GM12892 (cell line): ENCODE measurements at regions not wholly inside any gene's neighbourhood (a gene's known extent, or its start where the extent isn't known, plus 50 kb on each side); places are given as distances from the start of the nearest gene placed in this dataset.
A peak's percentile ranks its signal among the peaks of the same experiment; 100 is the strongest.

ENCODE experiments used
- DNase-seq: peaks from one replicate; pipeline ENCODE4 v3.0.0; 2011; ENCODE audit not compliant: insufficient read length
- FAIRE-seq: peaks from 2 replicates; lab custom pipeline; 2011; peaks lifted over from hg19 to GRCh38; lab: Jason Lieb, UNC
- POLR2A ChIP-seq: IDR thresholded peaks from 2 replicates; pipeline ENCODE4 v1.6.1; 2011; ENCODE audit warnings: low read depth, low read length, control low read depth
- POLR2AphosphoS5 ChIP-seq: IDR thresholded peaks from 2 replicates; pipeline ENCODE4 v1.6.1; 2011; ENCODE audit warnings: low read depth, low read length, control low read depth
- TAF1 ChIP-seq: IDR thresholded peaks from 2 replicates; pipeline ENCODE4 v1.6.1; 2011; ENCODE audit warnings: low read depth, mild to moderate bottlenecking, control low read depth, low read length, borderline replicate concordance

DNA sequence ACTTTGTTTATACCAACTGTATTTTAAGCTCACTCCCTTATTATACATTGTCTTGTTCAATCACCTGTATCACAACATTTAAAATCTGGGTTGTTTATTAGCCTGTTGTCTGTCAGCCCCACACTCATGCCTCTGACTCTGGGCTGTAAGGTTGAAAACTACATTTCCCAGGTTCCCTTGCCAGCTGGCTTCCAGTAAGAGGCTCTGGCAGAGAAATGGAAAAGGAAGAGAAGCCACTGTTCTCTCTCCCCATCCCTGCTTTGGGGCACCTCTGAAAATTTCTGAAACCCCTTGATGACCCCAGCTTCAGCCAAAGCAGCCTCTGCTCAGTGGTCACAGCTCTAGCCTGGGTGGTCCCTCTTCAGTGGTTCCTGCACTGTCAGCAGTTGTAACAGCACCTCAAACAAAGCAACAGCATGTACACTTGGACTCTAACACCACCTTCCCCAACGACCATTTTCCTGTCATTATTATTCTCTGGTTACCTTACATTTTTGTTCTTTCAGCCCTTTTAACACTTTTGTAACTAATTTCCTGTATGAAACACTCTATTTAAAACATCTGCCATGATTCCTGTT, 108.9 kb upstream of the LGALSL start:
- no peak for DNase-seq

DNA sequence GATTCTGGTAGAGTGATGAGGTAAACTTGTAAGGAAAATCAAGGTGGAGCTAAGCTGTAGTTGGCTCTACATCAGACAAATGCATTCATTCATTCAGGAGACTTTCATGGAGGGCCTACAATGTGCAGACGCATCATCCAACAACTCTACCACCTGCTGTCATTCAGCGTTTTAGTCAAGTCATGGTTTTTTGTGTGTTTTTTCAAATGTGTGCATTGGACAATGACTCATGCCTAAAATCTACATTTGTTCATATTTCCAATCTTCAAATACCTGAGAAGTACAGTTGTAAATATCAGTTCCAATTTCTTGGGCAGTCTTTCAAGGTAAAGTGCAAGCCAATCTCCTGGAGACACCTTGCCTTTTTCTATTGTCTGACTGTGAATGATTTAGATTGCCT, 108.0 kb upstream of the LGALSL start:
- DNase-seq (no peak), FAIRE-seq (no peak)
- TF ChIP-seq POLR2A = no peak
- TF ChIP-seq POLR2AphosphoS5 = no peak
- TF ChIP-seq TAF1 = no peak

More for the DNA sequence above, 108.9 kb upstream of the LGALSL start:
- no peak for FAIRE-seq
- TF ChIP-seq TAF1 = no peak
- TF ChIP-seq POLR2AphosphoS5 = no peak
- TF ChIP-seq POLR2A = no peak

DNA sequence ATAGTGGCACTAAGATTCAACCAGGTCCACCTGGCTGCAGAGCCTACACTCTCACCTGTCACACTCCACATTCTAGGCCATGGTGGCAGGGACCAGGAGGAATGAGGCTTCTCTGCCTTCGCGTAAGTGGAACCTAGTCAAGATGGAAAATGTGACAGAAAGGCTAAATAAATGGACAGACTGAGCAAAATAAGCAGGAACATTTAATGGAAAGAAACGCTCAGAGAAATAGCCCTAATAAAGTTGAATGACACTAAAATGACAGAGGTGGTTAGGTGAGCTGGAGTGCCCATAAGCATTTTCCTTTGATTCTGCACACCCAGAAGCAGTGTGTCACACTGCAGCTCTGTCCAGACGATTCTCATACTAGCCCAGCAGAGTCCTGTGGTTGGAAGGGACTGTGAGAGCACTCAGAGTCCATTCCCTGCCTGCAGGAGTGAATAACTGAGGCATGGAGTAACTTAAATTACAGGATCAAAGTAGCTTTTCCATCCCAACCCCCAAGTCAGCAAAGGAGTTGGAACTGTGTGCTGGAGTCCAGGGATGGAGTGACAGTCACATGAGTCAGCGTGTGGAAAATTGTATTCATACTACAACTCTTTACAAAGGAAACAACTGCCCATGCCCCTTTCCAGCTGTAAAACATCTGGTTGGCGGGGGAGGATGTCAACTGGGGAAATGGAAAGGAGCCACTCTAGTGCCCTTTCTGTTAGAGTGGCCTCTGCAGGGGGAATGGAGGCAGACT, 105.4 kb upstream of the LGALSL start:
- FAIRE-seq = no peak
- TF ChIP-seq POLR2AphosphoS5 = no peak
- no peak for TF ChIP-seq POLR2A
- no peak for TF ChIP-seq TAF1
- no peak for DNase-seq

DNA sequence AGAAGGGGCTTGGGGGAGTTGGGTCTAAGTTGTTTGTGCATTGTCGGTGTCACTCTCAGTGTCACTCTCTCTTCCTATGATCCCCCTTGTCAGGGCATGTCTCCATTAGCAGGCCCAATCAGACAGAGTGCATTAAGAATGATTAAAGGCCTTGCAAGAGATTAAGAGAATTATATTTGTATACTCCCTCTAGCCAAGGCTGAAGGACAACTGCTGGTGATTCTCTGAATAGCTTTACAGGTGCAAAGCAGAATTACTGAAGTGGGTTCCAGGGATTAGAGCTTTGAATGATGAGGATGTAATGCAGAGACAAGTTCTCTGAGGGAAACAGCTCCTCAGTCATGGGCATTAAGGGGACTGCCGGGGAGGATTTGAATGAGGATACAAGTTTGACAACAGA, 104.8 kb upstream of the LGALSL start:
- TF ChIP-seq TAF1 = no peak
- no peak for TF ChIP-seq POLR2A
- no peak for TF ChIP-seq POLR2AphosphoS5
- FAIRE-seq (no peak), DNase-seq (no peak)

DNA sequence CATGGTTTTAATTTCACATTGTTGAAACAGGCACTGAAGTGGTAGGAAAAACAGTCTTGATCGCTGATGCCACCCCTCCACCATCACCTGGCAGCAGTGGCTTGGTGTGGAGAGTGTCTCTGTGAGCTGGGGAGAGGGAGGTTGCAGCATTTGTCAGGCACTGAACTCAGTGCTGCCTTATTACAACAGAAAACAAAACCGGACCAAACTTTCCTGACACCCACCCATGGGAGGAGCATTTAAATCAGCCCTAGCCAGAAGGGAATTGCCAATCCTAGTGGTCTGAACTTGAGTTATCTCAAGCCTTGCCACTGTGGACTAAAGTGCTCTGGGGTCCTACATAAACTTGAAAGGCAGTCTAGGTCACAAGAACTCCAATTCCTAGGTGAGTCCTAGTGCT, 103.0 kb upstream of the LGALSL start:
- TF ChIP-seq POLR2AphosphoS5 = no peak
- no peak for TF ChIP-seq TAF1
- TF ChIP-seq POLR2A = no peak
- no peak for DNase-seq
- no peak for FAIRE-seq

DNA sequence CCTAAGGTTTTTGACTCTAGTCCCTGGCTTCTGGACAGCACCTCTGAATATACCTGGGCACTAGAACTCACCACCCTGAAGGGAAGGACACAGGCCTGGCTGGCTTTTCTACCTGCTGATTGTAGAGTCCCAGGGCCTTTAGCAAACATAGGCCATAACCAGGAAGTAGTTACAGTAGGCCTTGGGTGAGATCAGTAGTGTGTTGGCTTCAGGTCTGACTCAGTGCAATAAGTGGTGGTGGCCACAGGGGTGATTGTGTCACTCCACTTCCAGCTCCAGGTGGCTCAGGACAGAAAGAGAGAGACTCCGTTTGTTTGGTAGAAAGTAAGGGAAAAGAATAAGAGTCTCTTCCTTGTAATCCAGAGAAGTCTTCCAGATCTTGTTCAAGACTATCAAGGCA, 101.7 kb upstream of the LGALSL start:
- FAIRE-seq = no peak
- TF ChIP-seq TAF1 (no peak), POLR2A (no peak), POLR2AphosphoS5 (no peak)
- no peak for DNase-seq

DNA sequence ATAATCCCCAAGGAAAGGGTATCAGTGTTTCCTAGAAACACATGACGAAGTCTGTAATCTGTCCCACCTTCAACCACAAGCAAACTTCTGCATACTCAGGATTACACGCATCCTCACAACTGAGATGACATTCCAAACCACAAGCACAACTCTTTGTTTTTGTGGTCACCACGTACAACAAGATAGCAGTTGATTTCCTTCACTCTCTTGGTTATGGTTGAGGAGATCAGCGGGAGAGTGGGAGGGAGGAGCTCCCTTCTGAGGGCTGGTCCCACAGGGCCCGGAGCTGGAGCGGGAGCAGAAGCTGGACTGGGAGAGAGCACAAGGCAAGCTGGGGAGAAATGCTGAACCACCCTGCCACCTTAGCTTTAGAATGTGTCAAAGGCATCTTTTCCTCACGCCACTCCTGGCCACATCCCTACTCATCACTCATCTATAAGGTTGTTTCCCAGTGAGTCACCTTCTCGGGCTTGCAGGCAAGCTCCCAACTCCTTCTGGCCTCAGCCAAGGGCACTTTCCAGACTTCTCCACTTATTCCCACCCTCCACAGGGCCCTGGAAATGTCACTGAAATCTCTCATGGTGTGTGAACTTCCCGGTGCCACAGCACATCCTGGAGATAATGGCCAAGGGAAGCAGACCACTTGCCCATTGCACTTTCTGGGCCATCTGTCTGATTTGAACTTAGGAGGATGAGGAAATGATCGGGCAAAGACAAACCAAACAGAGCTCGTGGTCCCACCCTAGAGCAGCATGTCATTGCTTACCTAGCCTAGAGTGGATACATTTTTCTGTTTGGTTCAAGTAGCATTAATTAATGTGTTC, 98.9 kb upstream of the LGALSL start:
- TF ChIP-seq POLR2A (no peak), TAF1 (no peak), POLR2AphosphoS5 (no peak)
- FAIRE-seq (no peak), DNase-seq (no peak)

DNA sequence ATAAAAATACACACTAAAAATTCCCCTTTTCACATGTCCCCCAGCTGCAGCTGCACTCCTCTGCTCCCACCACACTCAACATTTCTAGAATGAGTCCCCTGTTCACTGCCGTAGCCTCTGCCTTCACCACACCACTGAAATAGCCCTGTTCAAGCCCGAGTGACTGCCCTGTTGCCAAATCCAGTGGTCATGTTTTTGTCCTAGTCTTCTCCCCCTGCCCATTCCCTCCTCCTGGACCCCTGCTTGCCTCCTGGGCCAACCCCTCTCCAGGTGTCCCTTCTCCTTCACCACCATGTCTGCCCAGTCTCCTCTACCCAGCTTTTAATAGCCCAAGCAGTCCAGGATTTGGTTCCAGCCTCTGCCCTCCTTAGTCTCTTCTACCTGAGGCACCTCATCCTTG, 97.1 kb upstream of the LGALSL start:
- FAIRE-seq = no peak
- no peak for DNase-seq
- TF ChIP-seq POLR2A (no peak), POLR2AphosphoS5 (no peak), TAF1 (no peak)

DNA sequence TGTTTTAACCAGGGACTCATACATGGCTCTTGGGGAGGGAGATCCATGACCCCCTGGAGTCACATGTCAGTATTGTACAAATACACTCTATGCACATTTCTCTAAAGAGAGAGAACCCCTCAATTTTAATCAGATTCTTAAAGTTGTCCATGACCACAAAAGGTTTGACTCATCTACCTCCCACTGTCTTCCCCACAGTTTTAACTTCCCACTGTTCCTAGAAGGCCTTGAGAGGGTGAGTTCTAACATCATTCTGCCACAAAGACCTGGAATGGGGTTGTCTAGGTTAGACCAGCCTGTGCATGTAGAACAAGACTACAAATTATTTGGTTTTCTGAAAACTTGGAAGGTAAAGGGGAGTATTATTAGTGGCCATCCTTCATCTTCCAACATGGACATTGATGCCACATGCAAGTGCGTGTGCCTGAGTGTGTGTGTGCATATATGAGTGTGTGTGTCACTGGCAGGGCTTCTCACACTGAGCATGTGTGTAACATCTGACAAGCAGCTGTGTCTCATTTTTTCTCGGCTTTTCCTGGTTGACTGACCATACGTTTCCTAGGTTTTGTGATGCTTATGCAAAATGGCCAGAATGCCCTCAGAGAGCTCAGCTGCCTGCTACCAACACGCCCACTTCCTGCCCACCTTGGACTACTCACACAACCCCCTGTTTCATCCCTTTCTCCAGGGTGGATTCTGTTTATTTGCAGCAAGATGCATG, 94.6 kb upstream of the LGALSL start:
- TF ChIP-seq POLR2A (no peak), POLR2AphosphoS5 (no peak), TAF1 (no peak)
- DNase-seq = no peak
- peak; percentile 17 for FAIRE-seq

DNA sequence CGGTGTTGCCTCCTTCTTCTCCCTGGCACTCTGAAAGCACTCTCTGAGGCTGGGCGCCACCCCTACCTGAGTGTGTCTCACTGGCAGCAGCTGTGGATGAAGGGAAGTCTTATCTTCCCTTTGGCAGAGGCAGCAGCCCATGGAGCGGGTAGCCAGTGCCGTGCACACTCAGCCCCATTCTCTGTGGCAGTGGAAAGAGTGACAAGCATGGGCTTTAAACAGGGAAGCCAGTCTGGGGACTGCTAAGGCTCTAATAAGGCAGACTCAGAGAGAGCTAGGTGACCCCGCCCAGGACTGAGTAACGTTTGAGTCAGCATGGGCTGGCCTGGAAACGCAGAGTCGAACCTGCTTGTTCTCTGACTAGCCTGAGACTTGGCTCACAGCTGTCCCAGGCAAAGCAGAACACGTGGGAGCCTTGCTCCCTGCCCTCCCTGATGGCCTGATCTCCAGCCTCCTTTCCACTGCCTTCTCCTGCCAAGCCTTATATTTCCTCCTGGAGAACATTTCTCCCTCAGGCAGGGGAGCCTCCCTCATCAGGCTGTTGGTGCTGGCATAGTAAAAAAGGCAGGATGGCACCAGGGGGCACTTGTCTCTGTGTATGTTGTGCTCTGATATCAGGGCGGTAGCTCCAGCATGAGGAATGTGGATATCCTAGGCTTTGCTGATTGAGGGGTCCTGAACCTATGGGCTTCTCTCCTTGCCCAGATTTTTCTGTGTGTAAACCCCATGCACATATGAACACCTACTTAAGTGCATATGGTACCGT, 93.9 kb upstream of the LGALSL start:
- FAIRE-seq (peak; percentile 61), DNase-seq (peak; percentile 37)

More for the DNA sequence above, 93.9 kb upstream of the LGALSL start:
- TF ChIP-seq POLR2A (no peak), POLR2AphosphoS5 (no peak), TAF1 (no peak)
